ENCODE measurements at regions not wholly inside any gene's neighbourhood (a gene's known extent, or its start where the extent isn't known, plus 50 kb on each side); places are given as distances from the start of the nearest gene placed in this dataset.
"Not testable (repeated sequence)": the region's sequence is repeated elsewhere in the genome, so short reads cannot be mapped to it uniquely, and the experiment has no call there.

GRCh38 chr3:152104847-152105415 lies 163.8 kb upstream of the MBNL1 start:
- DNase-seq: no peak

GRCh38 chr3:152105446-152105845 lies 163.3 kb upstream of the MBNL1 start:
- DNase-seq: no peak

DNA sequence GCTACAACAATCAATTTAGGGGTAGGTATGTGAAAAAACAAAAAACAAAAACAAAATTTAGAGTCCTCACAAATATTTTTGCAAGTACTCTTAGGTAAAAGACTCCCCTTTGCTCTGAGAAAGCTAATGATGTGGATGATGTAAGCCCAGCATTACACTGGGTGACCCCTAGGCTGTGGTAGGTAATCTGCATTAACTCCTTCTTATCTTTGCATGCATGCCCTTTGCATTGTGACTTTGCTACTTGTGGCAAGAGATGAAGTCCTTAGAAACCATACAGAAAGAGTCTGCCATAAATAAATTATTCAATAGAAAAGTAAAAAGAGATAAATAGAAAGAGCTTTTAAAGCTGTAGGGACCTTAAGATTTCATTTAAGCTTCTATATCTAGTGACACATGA lies 159.7 kb upstream of the MBNL1 start:
- DNase-seq: no peak

DNA sequence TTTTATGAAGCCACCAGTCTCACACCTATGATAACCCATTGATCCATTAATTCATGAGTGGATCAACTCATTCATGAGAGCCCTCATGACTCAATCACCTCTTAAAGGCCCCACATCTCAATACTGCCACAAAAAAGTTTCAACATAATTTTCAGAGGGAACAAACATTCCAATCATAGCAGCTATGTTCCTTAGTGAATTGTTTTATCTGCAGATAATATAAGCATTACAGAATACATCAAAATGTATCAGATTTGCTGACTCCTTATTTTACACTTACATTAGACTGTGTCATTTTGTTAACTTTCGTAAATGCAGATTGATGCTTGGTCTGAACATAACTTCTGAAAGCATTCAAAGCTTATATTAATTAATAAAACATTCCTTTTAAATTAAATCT lies 155.3 kb upstream of the MBNL1 start:
- DNase-seq: no peak

DNA sequence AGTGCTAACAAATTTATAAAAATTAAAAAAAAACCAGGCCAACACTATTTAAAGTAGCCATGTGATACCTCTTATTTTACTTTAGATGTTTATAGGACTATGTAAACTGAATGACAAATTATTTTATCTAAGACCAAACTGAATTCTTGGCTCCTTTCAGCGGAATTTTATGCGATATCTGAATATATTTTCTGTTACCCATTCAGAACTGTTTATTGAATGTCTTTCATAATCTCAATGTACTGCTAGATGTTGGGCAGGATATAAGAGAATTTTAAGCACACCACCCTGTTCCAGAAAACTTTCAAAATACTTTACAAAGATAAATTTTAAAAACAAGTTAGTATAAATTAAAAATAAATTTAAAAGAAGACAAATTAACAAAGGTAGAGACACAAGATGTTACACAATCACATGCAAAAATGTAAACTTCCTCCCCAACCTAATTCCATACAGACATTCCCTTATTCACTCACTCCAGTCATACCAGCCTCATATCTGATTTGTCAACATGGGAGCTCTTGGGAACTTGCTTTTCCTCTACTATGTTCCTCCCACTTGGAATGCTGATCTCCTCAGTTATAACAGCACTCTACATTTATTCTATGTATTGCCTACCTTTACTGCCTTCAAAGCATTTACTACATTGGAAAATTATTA lies 154.6 kb upstream of the MBNL1 start:
- no peak for DNase-seq

DNA sequence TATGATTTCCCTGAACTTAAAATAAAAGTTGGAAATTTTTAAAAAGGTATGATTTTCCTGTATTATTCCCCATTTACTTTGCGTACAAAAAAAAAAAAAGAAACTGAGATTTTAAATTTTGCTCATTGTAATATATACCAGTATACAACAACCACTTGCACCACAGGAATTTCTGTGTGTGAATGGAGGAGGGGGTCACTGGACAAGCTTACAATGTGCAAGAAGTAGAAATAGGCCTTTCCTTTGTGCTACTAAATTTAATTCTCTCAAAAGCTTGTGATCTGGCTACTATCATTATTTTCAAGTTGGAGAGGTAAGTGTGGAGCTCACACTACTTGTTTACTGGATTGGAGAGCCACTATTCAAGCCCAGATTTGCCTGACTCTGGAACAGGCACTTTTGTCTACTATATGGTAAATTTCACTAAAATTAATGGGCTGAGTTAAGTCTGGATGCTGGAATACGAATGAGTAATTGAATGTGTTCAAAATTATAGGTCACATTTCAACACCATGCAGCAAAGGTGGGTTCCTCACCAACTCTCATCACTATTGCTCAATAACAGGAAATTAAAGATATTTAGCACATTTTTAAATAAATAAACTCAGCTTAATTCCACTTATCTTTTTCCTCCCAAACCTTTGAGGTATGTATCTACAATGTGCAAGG lies 148.0 kb upstream of the MBNL1 start:
- no peak for DNase-seq

GRCh38 chr3:152121270-152121636 lies 147.5 kb upstream of the MBNL1 start:
- DNase-seq: peak; percentile 25

- DNase-seq: no peak
Measured at GRCh38 chr3:152122851-152123250, 145.9 kb upstream of the MBNL1 start.

GRCh38 chr3:152123457-152123856 lies 145.3 kb upstream of the MBNL1 start:
- DNase-seq: peak; percentile 18

DNA sequence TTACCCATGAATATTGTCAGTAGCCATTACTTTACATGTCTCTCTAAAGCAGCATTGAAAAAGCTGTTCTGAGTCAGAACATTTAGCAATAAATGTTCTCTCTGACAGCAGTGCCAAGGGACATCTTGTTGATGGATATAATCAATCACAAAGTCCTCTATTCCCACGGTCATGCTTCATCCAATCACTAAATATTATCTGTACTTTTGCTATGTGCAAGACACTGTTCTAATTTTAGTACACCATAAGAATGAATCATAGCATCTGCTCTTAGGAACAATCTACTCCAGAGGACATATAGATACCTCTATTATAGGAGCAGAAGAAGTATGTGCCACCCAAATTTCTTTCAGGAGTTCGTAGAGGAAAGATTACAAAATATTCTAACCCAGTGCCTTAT lies 142.5 kb upstream of the MBNL1 start:
- DNase-seq: no peak

GRCh38 chr3:152127058-152127457 lies 141.7 kb upstream of the MBNL1 start:
- peak; percentile 87 for DNase-seq

GRCh38 chr3:152128356-152128755 lies 140.4 kb upstream of the MBNL1 start:
- DNase-seq: no peak

DNA sequence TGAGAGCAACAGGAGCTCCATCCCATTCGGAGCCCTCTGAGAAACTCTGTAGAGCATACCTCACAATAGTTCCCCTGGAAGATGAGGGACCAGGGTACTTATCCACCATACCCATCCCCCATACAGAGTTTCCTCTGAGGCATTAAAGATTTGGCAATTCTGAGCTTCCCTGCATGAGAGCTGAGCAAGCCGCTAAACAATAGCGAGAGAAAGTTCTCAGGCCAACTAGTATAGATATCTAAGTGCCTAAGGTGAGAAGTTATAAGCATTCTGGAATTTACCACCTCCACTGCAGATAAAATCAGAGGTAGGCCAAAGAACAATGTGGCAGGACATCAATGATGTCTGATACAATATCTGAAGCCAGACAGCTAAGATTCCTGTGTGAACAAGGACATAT lies 129.1 kb upstream of the MBNL1 start:
- no peak for DNase-seq

DNA sequence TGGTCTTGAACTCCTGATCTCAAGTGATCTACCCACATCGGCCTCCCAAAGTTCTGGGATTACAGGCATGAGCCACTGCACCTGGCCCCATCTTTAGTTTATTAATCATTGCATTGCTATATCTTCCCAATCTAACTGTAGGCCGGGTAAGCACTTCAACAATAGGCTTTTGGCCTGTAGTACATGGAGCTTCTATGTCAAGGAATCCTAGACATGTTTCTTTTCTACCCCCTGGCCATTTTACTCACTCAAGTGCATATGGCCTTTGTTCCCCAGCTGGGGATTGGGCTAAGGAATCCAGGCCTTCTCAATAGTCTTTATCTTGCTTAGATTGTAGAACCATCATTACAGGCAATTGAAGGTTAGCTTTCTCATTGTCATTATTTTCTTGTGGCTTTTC lies 122.3 kb upstream of the MBNL1 start:
- no peak for DNase-seq

GRCh38 chr3:152147748-152148147 lies 121.0 kb upstream of the MBNL1 start:
- no peak for DNase-seq

DNA sequence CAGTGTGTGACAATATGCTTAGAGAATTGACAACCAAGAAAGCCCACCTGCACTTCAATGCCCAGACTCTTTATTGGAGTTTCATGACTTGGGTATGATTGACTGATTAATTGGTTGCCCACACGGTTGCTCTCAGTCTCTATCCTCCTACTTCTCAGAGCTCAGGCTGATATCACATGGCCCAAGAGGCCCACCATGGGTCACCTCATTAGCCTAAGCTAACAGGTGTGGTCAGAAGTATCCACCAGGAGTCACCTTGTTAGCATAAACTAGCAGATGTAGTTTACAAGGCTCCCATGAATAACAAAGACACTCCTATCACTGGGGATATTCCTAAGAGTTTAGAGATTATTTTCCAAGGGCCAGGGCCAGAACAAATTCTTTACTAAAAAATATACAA lies 120.2 kb upstream of the MBNL1 start:
- no peak for DNase-seq

GRCh38 chr3:152149832-152150231 lies 118.9 kb upstream of the MBNL1 start:
- DNase-seq: no peak

DNA sequence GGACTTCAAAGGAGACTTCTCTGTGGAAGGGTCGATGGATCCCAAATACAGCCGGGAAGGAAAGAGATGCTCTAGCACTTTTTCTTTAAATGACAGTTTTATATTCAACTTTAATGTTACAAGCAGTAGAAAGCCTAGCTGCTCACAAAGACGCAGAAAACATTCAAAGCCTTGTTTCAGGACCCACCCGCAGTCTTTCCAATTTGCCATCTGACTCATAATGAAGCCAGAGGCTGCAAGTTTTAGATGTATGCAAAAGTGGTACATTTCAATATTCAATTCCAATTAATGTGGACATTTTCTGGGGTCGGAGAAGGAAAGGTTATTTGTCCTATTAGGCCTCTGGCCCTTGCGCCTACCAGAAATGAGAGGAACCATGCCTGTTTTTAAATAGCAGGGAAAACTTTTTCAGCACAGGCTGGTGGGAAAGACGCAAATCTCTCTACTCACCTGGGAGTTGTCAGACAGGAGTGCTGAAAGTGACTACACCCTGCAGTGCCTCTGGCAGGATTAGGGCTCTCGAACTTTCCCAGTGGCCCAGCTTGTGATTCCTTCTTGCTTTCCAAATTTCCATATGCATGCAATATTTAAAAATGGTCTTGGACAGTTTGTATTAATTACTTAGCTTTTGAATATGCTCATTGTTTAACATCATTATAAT lies 117.4 kb upstream of the MBNL1 start:
- DNase-seq: peak; percentile 13

GRCh38 chr3:152151877-152152765 lies 116.6 kb upstream of the MBNL1 start:
- not testable (repeated sequence) for DNase-seq

GRCh38 chr3:152153115-152153514 lies 115.6 kb upstream of the MBNL1 start:
- DNase-seq: not testable (repeated sequence)

DNA sequence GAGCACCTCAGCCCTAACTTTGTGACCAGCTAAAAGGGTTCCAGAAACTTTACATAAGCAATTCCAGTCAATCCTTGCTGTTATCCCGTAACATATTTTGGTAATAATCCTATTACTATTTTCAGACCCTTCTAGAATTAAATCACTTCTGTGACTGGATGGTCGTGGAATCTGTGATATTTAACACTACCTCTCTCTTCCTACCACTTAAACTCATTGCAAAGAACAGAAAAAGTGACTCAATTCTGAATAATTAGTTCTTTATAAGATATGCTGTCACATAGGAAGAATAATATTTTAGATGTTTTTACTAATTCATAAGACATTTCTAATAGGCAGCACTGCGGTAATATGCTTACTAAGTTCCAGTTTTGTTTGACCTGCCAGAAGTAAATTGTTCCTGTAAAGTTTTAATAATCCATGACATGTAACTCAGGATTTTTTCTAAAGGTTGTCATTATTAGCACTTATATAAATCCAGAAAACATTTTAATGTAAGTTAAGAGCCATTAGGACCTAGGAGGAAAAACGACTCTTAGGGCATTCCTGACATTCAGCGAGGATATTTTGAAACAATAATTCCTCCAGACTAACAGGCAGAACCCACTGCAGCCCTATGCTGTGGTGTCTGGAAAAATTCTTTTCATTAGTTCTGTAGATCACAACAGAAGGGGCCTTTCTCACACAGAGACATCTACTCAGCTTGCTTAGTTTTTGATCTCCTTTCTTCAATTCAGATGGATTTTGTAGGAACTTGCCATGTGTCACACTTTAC lies 113.3 kb upstream of the MBNL1 start:
- DNase-seq: no peak

DNA sequence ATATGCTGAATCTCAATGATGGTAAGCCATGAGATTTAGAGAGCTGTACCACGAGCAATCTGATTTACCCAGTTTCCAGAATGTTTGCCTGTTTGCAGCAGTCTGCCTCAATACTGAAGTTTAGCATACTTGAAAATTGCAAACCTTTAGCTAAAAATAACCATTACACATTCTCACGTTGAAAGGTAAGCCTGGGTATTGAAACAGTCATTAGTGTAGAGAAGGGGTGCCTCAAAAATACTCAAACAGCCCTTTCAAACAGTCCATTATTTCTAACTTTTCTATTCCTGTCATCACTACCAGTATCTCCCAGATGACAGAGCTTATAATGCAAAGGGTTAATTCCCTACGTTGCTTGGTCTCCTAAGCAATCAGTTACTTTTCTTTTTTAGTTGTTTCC lies 111.8 kb upstream of the MBNL1 start:
- DNase-seq: no peak

Data from activated CD4-positive, alpha-beta T cell treated with anti-CD3 and anti-CD28 coated beads, Interleukin-2, amount 50 U/mL, for 16 hours (primary cell).